ENCODE measurements at regions not wholly inside any gene's neighbourhood (a gene's known extent, or its start where the extent isn't known, plus 50 kb on each side); places are given as distances from the start of the nearest gene placed in this dataset.

GRCh38 chr6:93057584-93057983 is 361.8 kb downstream of the EPHA7 start:
- H4K5ac ChIP-seq (ENCODE audit: insufficient read length, low read depth, low read length): no peak overlapping the region
- Mint-ChIP-seq H3K36me3 (ENCODE audit: insufficient read depth in 1 of 3, low read depth in 3 of 3) (peaks cover 0 to 2% (median 0%) of the 10 kb centered on the region in 3 experiments; a peak in 1 of 7 replicates), H3K4me3 (no peak overlapping the region), H3K27ac (no peak overlapping the region), H3K27me3 (ENCODE audit: low read depth) (no peaks in the 10 kb centered on the region), H3K9me3 (no peaks in the 10 kb centered on the region), H3K4me1 (peaks cover 7 to 14% of the 10 kb centered on the region in 2 experiments)
- H2BK5ac ChIP-seq (ENCODE audit: insufficient read length, low read length): no peak overlapping the region
- no peak overlapping the region for H2AK5ac ChIP-seq (ENCODE audit: insufficient read length, low read length)
- H3K27me3 ChIP-seq (ENCODE audit: insufficient read depth, low read length): no peaks in the 10 kb centered on the region
- H3K4ac ChIP-seq (ENCODE audit: low read depth, low read length): no peak overlapping the region
- H3K79me2 ChIP-seq (ENCODE audit: insufficient read depth, low read length): no peaks in the 10 kb centered on the region
- no peak overlapping the region for H3K4me2 ChIP-seq (ENCODE audit: insufficient read depth, insufficient read length, low read length)
- no peak overlapping the region for H3K27ac ChIP-seq (ENCODE audit: insufficient read length, low read depth, low read length)
- H3K23me2 ChIP-seq (ENCODE audit: insufficient read length, low read depth, low read length, poor library complexity, severe bottlenecking): no peaks in the 10 kb centered on the region
- no peak overlapping the region for H2BK120ac ChIP-seq (ENCODE audit: low read depth, low read length, poor library complexity, severe bottlenecking)
- no peak overlapping the region for H3K23ac ChIP-seq (ENCODE audit: insufficient read length, low read depth, low read length)
- H3T11ph ChIP-seq (ENCODE audit: low read length): no peak overlapping the region
- H3K9ac ChIP-seq (ENCODE audit: extremely low read depth, insufficient read length, low read length): no peak overlapping the region
- H3K14ac ChIP-seq (ENCODE audit: insufficient read depth, low read length): no peak overlapping the region
- H4K8ac ChIP-seq (replicated peaks; ENCODE audit: insufficient read length, low read depth, low read length): no peak overlapping the region
- no peak overlapping the region for H2BK12ac ChIP-seq (ENCODE audit: insufficient read length, low read depth, low read length)
- no peak for DNase-seq
- peaks cover 3% of the 10 kb centered on the region; the same call in 1 of the 2 replicates for H3K4me1 ChIP-seq (ENCODE audit: insufficient read depth, low read length)
- no peak overlapping the region for H2AFZ ChIP-seq (ENCODE audit: low read length)
- no peaks in the 10 kb centered on the region for H3K79me1 ChIP-seq (ENCODE audit: insufficient read depth, low read depth, low read length, poor library complexity, severe bottlenecking)
- no peak overlapping the region for H3K56ac ChIP-seq (ENCODE audit: insufficient read length, low read depth, low read length)
- H4K91ac ChIP-seq (ENCODE audit: insufficient read length, low read depth, low read length): no peak overlapping the region
- no peaks in the 10 kb centered on the region for H4K20me1 ChIP-seq (ENCODE audit: control insufficient read depth, insufficient read depth, insufficient read length)
- H3K18ac ChIP-seq (ENCODE audit: insufficient read length, low read depth, low read length): no peak overlapping the region
- no peak overlapping the region for H2BK15ac ChIP-seq (ENCODE audit: low read depth, low read length)
- TF ChIP-seq CTCF (conservative IDR thresholded peaks at IDR 0.05): no peak
- no peaks in the 10 kb centered on the region for H3K9me3 ChIP-seq (ENCODE audit: control insufficient read depth, low read depth, low read length)
- no peak overlapping the region for H2BK20ac ChIP-seq (ENCODE audit: low read depth, low read length, poor library complexity, severe bottlenecking)

Data from H9 (cell line).